Hepatocyte (in vitro differentiated cells): ENCODE measurements at regions not wholly inside any gene's neighbourhood (a gene's known extent, or its start where the extent isn't known, plus 50 kb on each side); places are given as distances from the start of the nearest gene placed in this dataset.

Experiments used
- CTCF ChIP-seq: fragments of 200-600 bp; sonication (generic); IDR thresholded peaks from 2 replicates; pipeline ENCODE4 v1.5.1; 2016; ENCODE audit warnings: antibody characterized with exemption, mild to moderate bottlenecking; ENCODE audit not compliant: poor library complexity
- EZH2 ChIP-seq: fragments of 200-600 bp; sonication (generic); IDR thresholded peaks from 2 replicates; pipeline ENCODE4 v1.6.1; 2016; ENCODE audit warnings: antibody characterized with exemption, mild to moderate bottlenecking, borderline replicate concordance
- EZH2phosphoT487 ChIP-seq: fragments of 200-600 bp; sonication (generic); IDR thresholded peaks from one replicate; pipeline ENCODE4 v1.6.1; 2018; ENCODE audit warnings: antibody characterized with exemption, mild to moderate bottlenecking, low read depth, moderate library complexity; ENCODE audit not compliant: unreplicated experiment, severe bottlenecking

- TF ChIP-seq CTCF (no peak), EZH2 (no peak), EZH2phosphoT487 (no peak)
Measured at GRCh38 chr5:103428411-103428871, 134.1 kb downstream of the NUDT12 start.
